HL-60 (cell line): ENCODE measurements at regions not wholly inside any gene's neighbourhood (a gene's known extent, or its start where the extent isn't known, plus 50 kb on each side); places are given as distances from the start of the nearest gene placed in this dataset.

ENCODE experiments used
- CTCF ChIP-seq: IDR thresholded peaks from one replicate; pipeline ENCODE4 v1.5.1; 2011; ENCODE audit warnings: low read length, control low read depth, inconsistent platforms; ENCODE audit not compliant: insufficient read depth
- GABPA ChIP-seq: IDR thresholded peaks from 2 replicates; pipeline ENCODE4 v1.6.1; 2012; ENCODE audit warnings: low read depth
- POLR2AphosphoS5 ChIP-seq: IDR thresholded peaks from 2 replicates; pipeline ENCODE4 v1.6.1; 2012; ENCODE audit warnings: low read depth
- SPI1 ChIP-seq: IDR thresholded peaks from 2 replicates; pipeline ENCODE4 v1.6.1; 2012; ENCODE audit warnings: low read depth, mild to moderate bottlenecking, borderline replicate concordance
- TF ChIP-seq, protein P1 (sequence below): IDR thresholded peaks from 2 replicates; pipeline ENCODE4 v1.6.1; 2012; ENCODE audit warnings: low read depth; ENCODE audit not compliant: insufficient replicate concordance

- TF ChIP-seq CTCF (no peak), POLR2AphosphoS5 (no peak), GABPA (no peak), SPI1 (no peak)
- TF ChIP-seq, protein P1, sequence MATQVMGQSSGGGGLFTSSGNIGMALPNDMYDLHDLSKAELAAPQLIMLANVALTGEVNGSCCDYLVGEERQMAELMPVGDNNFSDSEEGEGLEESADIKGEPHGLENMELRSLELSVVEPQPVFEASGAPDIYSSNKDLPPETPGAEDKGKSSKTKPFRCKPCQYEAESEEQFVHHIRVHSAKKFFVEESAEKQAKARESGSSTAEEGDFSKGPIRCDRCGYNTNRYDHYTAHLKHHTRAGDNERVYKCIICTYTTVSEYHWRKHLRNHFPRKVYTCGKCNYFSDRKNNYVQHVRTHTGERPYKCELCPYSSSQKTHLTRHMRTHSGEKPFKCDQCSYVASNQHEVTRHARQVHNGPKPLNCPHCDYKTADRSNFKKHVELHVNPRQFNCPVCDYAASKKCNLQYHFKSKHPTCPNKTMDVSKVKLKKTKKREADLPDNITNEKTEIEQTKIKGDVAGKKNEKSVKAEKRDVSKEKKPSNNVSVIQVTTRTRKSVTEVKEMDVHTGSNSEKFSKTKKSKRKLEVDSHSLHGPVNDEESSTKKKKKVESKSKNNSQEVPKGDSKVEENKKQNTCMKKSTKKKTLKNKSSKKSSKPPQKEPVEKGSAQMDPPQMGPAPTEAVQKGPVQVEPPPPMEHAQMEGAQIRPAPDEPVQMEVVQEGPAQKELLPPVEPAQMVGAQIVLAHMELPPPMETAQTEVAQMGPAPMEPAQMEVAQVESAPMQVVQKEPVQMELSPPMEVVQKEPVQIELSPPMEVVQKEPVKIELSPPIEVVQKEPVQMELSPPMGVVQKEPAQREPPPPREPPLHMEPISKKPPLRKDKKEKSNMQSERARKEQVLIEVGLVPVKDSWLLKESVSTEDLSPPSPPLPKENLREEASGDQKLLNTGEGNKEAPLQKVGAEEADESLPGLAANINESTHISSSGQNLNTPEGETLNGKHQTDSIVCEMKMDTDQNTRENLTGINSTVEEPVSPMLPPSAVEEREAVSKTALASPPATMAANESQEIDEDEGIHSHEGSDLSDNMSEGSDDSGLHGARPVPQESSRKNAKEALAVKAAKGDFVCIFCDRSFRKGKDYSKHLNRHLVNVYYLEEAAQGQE: no peak
Measured at GRCh38 chr7:66556177-66556548, 72.5 kb upstream of the KCTD7 start.
